Heart left ventricle (tissue), 13 donors: ENCODE measurements at regions not wholly inside any gene's neighbourhood (a gene's known extent, or its start where the extent isn't known, plus 50 kb on each side); places are given as distances from the start of the nearest gene placed in this dataset.

ENCODE experiments used
- CTCF ChIP-seq, 12 donors: fragments of 200-600 bp; sonication (generic) in 4 of 12; IDR thresholded peaks; one replicate each; pipeline versions ENCODE4 v1.5.0 to v1.8.0; 2018 to 2022; ENCODE audit warnings: antibody characterized with exemption in 12 of 12, mild to moderate bottlenecking in 5 of 12
- POLR2A ChIP-seq, 2 donors: fragments of 450-650 bp; IDR thresholded peaks; one replicate each; pipeline ENCODE4 v1.6.1; 2017; ENCODE audit warnings: antibody characterized with exemption in 2 of 2, mild to moderate bottlenecking in 2 of 2, moderate library complexity in 2 of 2
- donor health status: ischemic (EF 13 %, LVEDD 7.1; RV severe dilation, severe dysfunction).
- donor health status: DM: no; HTN: yes; CAD: no.
- donor health status: DM: no; HTN: no; CAD: no.
- donor health status: ischemic (EF 25% LVEDD 6.9; RV normal size, moderate dysfunction).
- donor health status: ischemic (EF 25% LVEDD 5.7; RV mildly dilated, moderate dysfunction).
- donor health status: ischemic (EF 35%, LVEDD 5.7; RV mildly dilated, moderate dysfunction).
- donor health status: nonischemic (EF 11% LVEDD 7.7; RV severe dilation, severe dysfunction).
- donor health status: DM: yes; HTN: yes; CAD: no.
- donor health status: PGD.
- donor health status: ischemic (EF 29% LVEDD 5.4; RV normal size, mild dysfunction).
- donor health status: nonischemic (EF 23%, LVEDD 6.1; RV moderate dilation, normal function).

- TF ChIP-seq CTCF (IDR thresholded peaks at IDR 0.05) (no peak), POLR2A (IDR thresholded peaks at IDR 0.05) (no peak)
Measured at GRCh38 chr9:90288275-90288639, 354.4 kb downstream of the DIRAS2 start.
